ENCODE measurements at regions not wholly inside any gene's neighbourhood (a gene's known extent, or its start where the extent isn't known, plus 50 kb on each side); places are given as distances from the start of the nearest gene placed in this dataset.

- Histone ChIP-seq H3K27me3 (no peaks in the 10 kb centered on the region), H3K27ac (no peak overlapping the region), H3K36me3 (no peaks in the 10 kb centered on the region), H3K4me1 (no peaks in the 10 kb centered on the region), H3K4me3 (no peak overlapping the region), H3K9me3 (no peaks in the 10 kb centered on the region)
- TF ChIP-seq CTCF (IDR thresholded peaks at IDR 0.05), result no peak
- ATAC-seq (no peak), DNase-seq (no peak)
- intact Hi-C loops (cut with DNase I), result no loop called here
These were observed 1127.1 kb upstream of the CNTN5 start for GRCh38 chr11:97893612-97894011.

- no peak overlapping the region for H3K4me3 ChIP-seq
- DNase-seq (no peak), ATAC-seq (no peak)
- no peaks in the 10 kb centered on the region for H3K27me3 ChIP-seq
- intact Hi-C loops (cut with DNase I), result no loop called here
- no peaks in the 10 kb centered on the region for H3K36me3 ChIP-seq
- no peaks in the 10 kb centered on the region for H3K4me1 ChIP-seq
- no peaks in the 10 kb centered on the region for H3K9me3 ChIP-seq
- no peak overlapping the region for H3K27ac ChIP-seq
- no peak for TF ChIP-seq CTCF (IDR thresholded peaks at IDR 0.05)
These were observed 1125.8 kb upstream of the CNTN5 start for GRCh38 chr11:97894978-97895377.

- Histone ChIP-seq H3K27ac (no peak overlapping the region), H3K4me1 (no peaks in the 10 kb centered on the region), H3K36me3 (no peaks in the 10 kb centered on the region), H3K27me3 (no peaks in the 10 kb centered on the region), H3K9me3 (no peaks in the 10 kb centered on the region), H3K4me3 (no peak overlapping the region)
- TF ChIP-seq CTCF (IDR thresholded peaks at IDR 0.05), result no peak
- DNase-seq (no peak), ATAC-seq (no peak)
- intact Hi-C loops (cut with DNase I), result no loop called here
These were observed 1125.2 kb upstream of the CNTN5 start for GRCh38 chr11:97895572-97895971.

- Histone ChIP-seq H3K27me3 (no peaks in the 10 kb centered on the region), H3K4me1 (no peaks in the 10 kb centered on the region), H3K36me3 (no peaks in the 10 kb centered on the region), H3K4me3 (no peak overlapping the region), H3K27ac (no peak overlapping the region), H3K9me3 (no peaks in the 10 kb centered on the region)
- intact Hi-C loops (cut with DNase I), result no loop called here
- DNase-seq (no peak), ATAC-seq (no peak)
- TF ChIP-seq CTCF (IDR thresholded peaks at IDR 0.05), result no peak
These were observed 1117.9 kb upstream of the CNTN5 start for GRCh38 chr11:97902828-97903227.

GRCh38 chr11:97905101-97905500, 1115.6 kb upstream of the CNTN5 start:
- intact Hi-C loops (cut with DNase I), result no loop called here
- DNase-seq, result no peak
- Histone ChIP-seq H3K4me1 (no peaks in the 10 kb centered on the region), H3K36me3 (no peaks in the 10 kb centered on the region), H3K27me3 (no peaks in the 10 kb centered on the region), H3K27ac (no peak overlapping the region), H3K9me3 (no peaks in the 10 kb centered on the region), H3K4me3 (no peak overlapping the region)
- no peak for ATAC-seq
- TF ChIP-seq CTCF (IDR thresholded peaks at IDR 0.05), result no peak

GRCh38 chr11:97905671-97906070, 1115.1 kb upstream of the CNTN5 start:
- Histone ChIP-seq H3K9me3 (no peaks in the 10 kb centered on the region), H3K27ac (no peak overlapping the region), H3K27me3 (no peaks in the 10 kb centered on the region), H3K4me3 (no peak overlapping the region), H3K4me1 (no peaks in the 10 kb centered on the region), H3K36me3 (no peaks in the 10 kb centered on the region)
- intact Hi-C loops (cut with DNase I), result no loop called here
- ATAC-seq (no peak), DNase-seq (no peak)
- TF ChIP-seq CTCF (IDR thresholded peaks at IDR 0.05), result no peak

Data from upper lobe of right lung (tissue), 1 donor.